AG09309 (cell line): ENCODE measurements at regions not wholly inside any gene's neighbourhood (a gene's known extent, or its start where the extent isn't known, plus 50 kb on each side); places are given as distances from the start of the nearest gene placed in this dataset.

Experiments
- DNase-seq: peaks from one replicate; pipeline ENCODE4 v3.0.0-alpha.2; 2010; ENCODE audit warnings: low read depth
- H3K4me3 ChIP-seq: 2 replicates; pipeline ENCODE4 v1.5.1; 2011; ENCODE audit warnings: mild to moderate bottlenecking, low read depth, low read length, moderate library complexity; ENCODE audit not compliant: control insufficient read depth
- CTCF ChIP-seq: IDR thresholded peaks from 2 replicates; pipeline ENCODE4 v1.5.1; 2011; ENCODE audit warnings: mild to moderate bottlenecking, low read depth, low read length, inconsistent platforms; ENCODE audit not compliant: insufficient read depth, control insufficient read depth; ENCODE audit errors: missing control alignments

GRCh38 chr21:17461582-17461981, 51.3 kb upstream of the CXADR start:
- TF ChIP-seq CTCF: no peak
- no peak overlapping the region for H3K4me3 ChIP-seq
- no peak for DNase-seq

- no peak for DNase-seq
- no peak for TF ChIP-seq CTCF
- no peak overlapping the region for H3K4me3 ChIP-seq
Observed at GRCh38 chr21:17462276-17462981, 50.4 kb upstream of the CXADR start.
